ENCODE measurements at regions not wholly inside any gene's neighbourhood (a gene's known extent, or its start where the extent isn't known, plus 50 kb on each side); places are given as distances from the start of the nearest gene placed in this dataset.
"Not testable (repeated sequence)": the region's sequence is repeated elsewhere in the genome, so short reads cannot be mapped to it uniquely, and the experiment has no call there.

- no peak for DNase-seq (ENCODE audit: low read depth in 2 of 3, low spot score in 2 of 3)
Observed at GRCh38 chr5:62143268-62144229, 162.5 kb upstream of the KIF2A start.

GRCh38 chr5:62144401-62145022, 161.5 kb upstream of the KIF2A start:
- DNase-seq (ENCODE audit: low read depth in 2 of 3, low spot score in 2 of 3) = no peak

- DNase-seq (ENCODE audit: low read depth in 2 of 3, low spot score in 2 of 3) = no peak
Observed at GRCh38 chr5:62149879-62150278, 156.1 kb upstream of the KIF2A start.

- DNase-seq (ENCODE audit: low read depth in 2 of 3, low spot score in 2 of 3) = no peak
Observed at GRCh38 chr5:62152394-62153087, 153.5 kb upstream of the KIF2A start.

- no peak for DNase-seq (ENCODE audit: low read depth in 2 of 3, low spot score in 2 of 3)
Observed at GRCh38 chr5:62154758-62155157, 151.2 kb upstream of the KIF2A start.

GRCh38 chr5:62155988-62156387, 150.0 kb upstream of the KIF2A start:
- DNase-seq (ENCODE audit: low read depth in 2 of 3, low spot score in 2 of 3) = no peak

GRCh38 chr5:62167561-62168057, 138.4 kb upstream of the KIF2A start:
- DNase-seq (ENCODE audit: low read depth in 2 of 3, low spot score in 2 of 3) = no peak

- DNase-seq (ENCODE audit: low read depth in 2 of 3, low spot score in 2 of 3) = no peak
Observed at GRCh38 chr5:62168506-62169281, 137.3 kb upstream of the KIF2A start.

- no peak for DNase-seq (ENCODE audit: low read depth in 2 of 3, low spot score in 2 of 3)
Observed at GRCh38 chr5:62178258-62178657, 127.7 kb upstream of the KIF2A start.

- no peak for DNase-seq (ENCODE audit: low read depth in 2 of 3, low spot score in 2 of 3)
Observed at GRCh38 chr5:62182802-62183201, 123.2 kb upstream of the KIF2A start.

GRCh38 chr5:62183727-62184126, 122.3 kb upstream of the KIF2A start:
- no peak for DNase-seq (ENCODE audit: low read depth in 2 of 3, low spot score in 2 of 3)

- DNase-seq (ENCODE audit: low read depth in 2 of 3, low spot score in 2 of 3) = no peak
Observed at GRCh38 chr5:62184444-62184843, 121.6 kb upstream of the KIF2A start.

GRCh38 chr5:62190173-62190572, 115.8 kb upstream of the KIF2A start:
- no peak for DNase-seq (ENCODE audit: low read depth in 2 of 3, low spot score in 2 of 3)

- no peak for DNase-seq (ENCODE audit: low read depth in 2 of 3, low spot score in 2 of 3)
Observed at GRCh38 chr5:62190931-62191330, 115.1 kb upstream of the KIF2A start.

GRCh38 chr5:62192958-62193357, 113.0 kb upstream of the KIF2A start:
- DNase-seq (ENCODE audit: low read depth in 2 of 3, low spot score in 2 of 3) = no peak

- DNase-seq (ENCODE audit: low read depth in 2 of 3, low spot score in 2 of 3) = not testable (repeated sequence)
Observed at GRCh38 chr5:62196532-62196931, 109.5 kb upstream of the KIF2A start.

GRCh38 chr5:62197697-62198096, 108.3 kb upstream of the KIF2A start:
- DNase-seq (ENCODE audit: low read depth in 2 of 3, low spot score in 2 of 3) = no peak

GRCh38 chr5:62198421-62198820, 107.6 kb upstream of the KIF2A start:
- DNase-seq (ENCODE audit: low read depth in 2 of 3, low spot score in 2 of 3) = no peak

- no peak for DNase-seq (ENCODE audit: low read depth in 2 of 3, low spot score in 2 of 3)
Observed at GRCh38 chr5:62199792-62200716, 106.0 kb upstream of the KIF2A start.
